Parathyroid adenoma (tissue), 2 donors: ENCODE measurements at regions not wholly inside any gene's neighbourhood (a gene's known extent, or its start where the extent isn't known, plus 50 kb on each side); places are given as distances from the start of the nearest gene placed in this dataset.

Source experiments
- H2AFZ ChIP-seq: fragments of 300-600 bp; sonication (generic); one replicate; pipeline ENCODE4 v1.7.0; 2017; ENCODE audit warnings: antibody characterized with exemption, mild to moderate bottlenecking
- H3K27ac ChIP-seq: fragments of 300-600 bp; sonication (generic); one replicate; pipeline ENCODE4 v1.7.0; 2017
- H3K27me3 ChIP-seq: fragments of 300-600 bp; sonication (generic); one replicate; pipeline ENCODE4 v1.7.0; 2017; ENCODE audit warnings: low read length; ENCODE audit not compliant: control insufficient read depth, insufficient read depth
- H3K36me3 ChIP-seq: fragments of 300-600 bp; sonication (generic); one replicate; pipeline ENCODE4 v1.7.0; 2017; ENCODE audit warnings: low read length; ENCODE audit not compliant: control insufficient read depth, insufficient read depth
- H3K4me1 ChIP-seq: fragments of 300-600 bp; sonication (generic); one replicate; pipeline ENCODE4 v1.7.0; 2017; ENCODE audit warnings: control low read depth
- H3K4me2 ChIP-seq: fragments of 300-600 bp; sonication (generic); one replicate; pipeline ENCODE4 v1.7.0; 2017; ENCODE audit warnings: low read length
- H3K4me3 ChIP-seq: fragments of 300-600 bp; sonication (generic); one replicate; pipeline ENCODE4 v1.7.0; 2017; ENCODE audit warnings: low read depth, low read length
- H3K79me2 ChIP-seq: fragments of 300-600 bp; sonication (generic); one replicate; pipeline ENCODE4 v1.7.0; 2017; ENCODE audit warnings: control low read depth
- H3K9ac ChIP-seq: fragments of 300-600 bp; sonication (generic); one replicate; pipeline ENCODE4 v1.7.0; 2017; ENCODE audit warnings: mild to moderate bottlenecking
- H3K9me3 ChIP-seq: fragments of 300-600 bp; sonication (generic); one replicate; pipeline ENCODE4 v1.7.0; 2017; ENCODE audit warnings: low read length; ENCODE audit not compliant: control insufficient read depth
- CTCF ChIP-seq: fragments of 300-600 bp; sonication (generic); IDR thresholded peaks from one replicate; pipeline ENCODE4 v1.7.0; 2017; ENCODE audit warnings: antibody characterized with exemption, mild to moderate bottlenecking
- donor health status: primary hyperparathyroidism.

GRCh38 chr2:176619504-176619903, 350.3 kb downstream of the MTX2 start:
- Histone ChIP-seq H3K79me2 (no peaks in the 10 kb centered on the region), H3K27me3 (no peaks in the 10 kb centered on the region), H3K36me3 (no peaks in the 10 kb centered on the region), H3K4me1 (no peaks in the 10 kb centered on the region), H2AFZ (no peak overlapping the region), H3K9ac (no peak overlapping the region), H3K4me3 (no peak overlapping the region), H3K4me2 (no peak overlapping the region), H3K27ac (no peak overlapping the region), H3K9me3 (no peaks in the 10 kb centered on the region)
- no peak for TF ChIP-seq CTCF

GRCh38 chr2:176621350-176621749, 352.1 kb downstream of the MTX2 start:
- no peak overlapping the region for H3K4me3 ChIP-seq
- no peaks in the 10 kb centered on the region for H3K79me2 ChIP-seq
- no peak overlapping the region for H2AFZ ChIP-seq
- TF ChIP-seq CTCF, result no peak
- H3K9ac ChIP-seq, result no peak overlapping the region
- no peaks in the 10 kb centered on the region for H3K9me3 ChIP-seq
- H3K4me2 ChIP-seq, result no peak overlapping the region
- H3K4me1 ChIP-seq, result no peaks in the 10 kb centered on the region
- H3K36me3 ChIP-seq, result no peaks in the 10 kb centered on the region
- H3K27ac ChIP-seq, result no peak overlapping the region
- no peaks in the 10 kb centered on the region for H3K27me3 ChIP-seq

- no peak for TF ChIP-seq CTCF
- H3K4me2 ChIP-seq, result no peak overlapping the region
- no peaks in the 10 kb centered on the region for H3K79me2 ChIP-seq
- H3K9ac ChIP-seq, result no peak overlapping the region
- no peaks in the 10 kb centered on the region for H3K9me3 ChIP-seq
- no peak overlapping the region for H2AFZ ChIP-seq
- H3K27me3 ChIP-seq, result no peaks in the 10 kb centered on the region
- H3K27ac ChIP-seq, result no peak overlapping the region
- H3K4me1 ChIP-seq, result no peaks in the 10 kb centered on the region
- H3K4me3 ChIP-seq, result no peak overlapping the region
- no peaks in the 10 kb centered on the region for H3K36me3 ChIP-seq
Observed at GRCh38 chr2:176622792-176623191, 353.6 kb downstream of the MTX2 start.

- H3K4me3 ChIP-seq, result no peak overlapping the region
- no peak overlapping the region for H3K4me2 ChIP-seq
- H2AFZ ChIP-seq, result no peak overlapping the region
- no peaks in the 10 kb centered on the region for H3K9me3 ChIP-seq
- H3K27ac ChIP-seq, result no peak overlapping the region
- no peaks in the 10 kb centered on the region for H3K79me2 ChIP-seq
- no peaks in the 10 kb centered on the region for H3K4me1 ChIP-seq
- no peaks in the 10 kb centered on the region for H3K36me3 ChIP-seq
- H3K9ac ChIP-seq, result no peak overlapping the region
- no peak for TF ChIP-seq CTCF
- H3K27me3 ChIP-seq, result no peaks in the 10 kb centered on the region
Observed at GRCh38 chr2:176626796-176627195, 357.6 kb downstream of the MTX2 start.

DNA sequence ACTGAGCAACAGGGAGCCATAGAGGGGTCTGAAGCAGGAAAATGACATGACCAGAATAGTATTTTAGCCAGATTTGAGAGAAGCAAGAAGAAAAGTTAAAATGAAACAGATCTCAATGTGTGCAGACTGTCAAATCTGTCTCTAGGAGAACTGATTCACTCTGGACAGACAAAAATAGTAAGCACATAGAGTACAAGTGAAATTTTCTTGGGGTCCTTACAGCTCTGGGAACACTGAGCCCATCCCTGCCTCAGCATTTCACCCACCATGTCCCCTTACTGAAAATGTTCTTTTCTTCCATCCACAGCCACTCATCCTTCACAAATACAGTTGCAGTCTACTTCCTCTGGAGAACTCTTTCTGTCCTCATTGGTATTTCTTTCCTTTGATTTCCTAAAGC, 359.2 kb downstream of the MTX2 start:
- no peaks in the 10 kb centered on the region for H3K79me2 ChIP-seq
- H3K4me3 ChIP-seq, result no peak overlapping the region
- H3K27ac ChIP-seq, result no peak overlapping the region
- no peak overlapping the region for H3K4me2 ChIP-seq
- no peaks in the 10 kb centered on the region for H3K4me1 ChIP-seq
- H3K9ac ChIP-seq, result no peak overlapping the region
- no peaks in the 10 kb centered on the region for H3K36me3 ChIP-seq
- no peak overlapping the region for H2AFZ ChIP-seq
- H3K9me3 ChIP-seq, result no peaks in the 10 kb centered on the region
- TF ChIP-seq CTCF, result no peak
- H3K27me3 ChIP-seq, result no peaks in the 10 kb centered on the region
